ENCODE measurements at regions not wholly inside any gene's neighbourhood (a gene's known extent, or its start where the extent isn't known, plus 50 kb on each side); places are given as distances from the start of the nearest gene placed in this dataset.

GRCh38 chr3:102165367-102165766, 269.4 kb upstream of the ZPLD1 start:
- no peak for DNase-seq (ENCODE audit: low read depth, low spot score)
- no peak for TF ChIP-seq CTCF (conservative IDR thresholded peaks at IDR 0.05)
- Mint-ChIP-seq H3K27me3 (ENCODE audit: low read depth) (no peaks in the 10 kb centered on the region), H3K9me3 (no peaks in the 10 kb centered on the region), H3K4me3 (no peak overlapping the region), H3K27ac (ENCODE audit: unreplicated experiment) (no peak overlapping the region), H3K36me3 (ENCODE audit: low read depth) (no peaks in the 10 kb centered on the region), H3K4me1 (no peaks in the 10 kb centered on the region)

GRCh38 chr3:102169915-102170479, 264.8 kb upstream of the ZPLD1 start:
- Mint-ChIP-seq H3K36me3 (ENCODE audit: low read depth) (no peaks in the 10 kb centered on the region), H3K4me3 (no peak overlapping the region), H3K9me3 (no peaks in the 10 kb centered on the region), H3K27ac (ENCODE audit: unreplicated experiment) (no peak overlapping the region), H3K27me3 (ENCODE audit: low read depth) (no peaks in the 10 kb centered on the region), H3K4me1 (no peaks in the 10 kb centered on the region)
- no peak for TF ChIP-seq CTCF (conservative IDR thresholded peaks at IDR 0.05)
- no peak for DNase-seq (ENCODE audit: low read depth, low spot score)

GRCh38 chr3:102170545-102170944, 264.3 kb upstream of the ZPLD1 start:
- TF ChIP-seq CTCF (conservative IDR thresholded peaks at IDR 0.05), result no peak
- Mint-ChIP-seq H3K4me3 (no peak overlapping the region), H3K9me3 (no peaks in the 10 kb centered on the region), H3K4me1 (no peaks in the 10 kb centered on the region), H3K27ac (ENCODE audit: unreplicated experiment) (no peak overlapping the region), H3K36me3 (ENCODE audit: low read depth) (no peaks in the 10 kb centered on the region), H3K27me3 (ENCODE audit: low read depth) (no peaks in the 10 kb centered on the region)
- no peak for DNase-seq (ENCODE audit: low read depth, low spot score)

GRCh38 chr3:102174312-102174712, 260.5 kb upstream of the ZPLD1 start:
- no peak for TF ChIP-seq CTCF (conservative IDR thresholded peaks at IDR 0.05)
- H3K4me1 Mint-ChIP-seq, result no peaks in the 10 kb centered on the region
- H3K36me3 Mint-ChIP-seq (ENCODE audit: low read depth), result no peaks in the 10 kb centered on the region
- DNase-seq (ENCODE audit: low read depth, low spot score), result no peak
- H3K9me3 Mint-ChIP-seq, result no peaks in the 10 kb centered on the region
- no peak overlapping the region for H3K27ac Mint-ChIP-seq (ENCODE audit: unreplicated experiment)
- H3K27me3 Mint-ChIP-seq (ENCODE audit: low read depth), result no peaks in the 10 kb centered on the region
- H3K4me3 Mint-ChIP-seq, result no peak overlapping the region

GRCh38 chr3:102174832-102175374, 259.9 kb upstream of the ZPLD1 start:
- no peaks in the 10 kb centered on the region for H3K9me3 Mint-ChIP-seq
- DNase-seq (ENCODE audit: low read depth, low spot score), result no peak
- H3K36me3 Mint-ChIP-seq (ENCODE audit: low read depth), result no peaks in the 10 kb centered on the region
- no peaks in the 10 kb centered on the region for H3K27me3 Mint-ChIP-seq (ENCODE audit: low read depth)
- H3K27ac Mint-ChIP-seq (ENCODE audit: unreplicated experiment), result no peak overlapping the region
- H3K4me1 Mint-ChIP-seq, result no peaks in the 10 kb centered on the region
- TF ChIP-seq CTCF (conservative IDR thresholded peaks at IDR 0.05), result no peak
- no peak overlapping the region for H3K4me3 Mint-ChIP-seq

All from neural crest cell (in vitro differentiated cells).